CD14-positive monocyte (primary cell): ENCODE measurements at regions not wholly inside any gene's neighbourhood (a gene's known extent, or its start where the extent isn't known, plus 50 kb on each side); places are given as distances from the start of the nearest gene placed in this dataset.

Source experiments
- DNase-seq, 3 donors: peaks; one replicate each; pipeline ENCODE4 v3.0.0-alpha.2; 2011 to 2022
- H2AFZ ChIP-seq: 2 replicates; pipeline ENCODE4 v1.6.0; 2012; ENCODE audit warnings: mild to moderate bottlenecking, low read depth, low read length, inconsistent platforms; ENCODE audit not compliant: insufficient read depth, poor library complexity, severe bottlenecking
- H3K27ac ChIP-seq, 2 donors: 1 replicate in 1 of 2; 2 replicates in 1 of 2; pipeline ENCODE4 v1.5.1; 2012 to 2013; ENCODE audit warnings: low read length in 2 of 2, control low read depth in 1 of 2, inconsistent platforms in 1 of 2, low read depth in 1 of 2, mild to moderate bottlenecking in 1 of 2
- H3K27me3 ChIP-seq, 2 donors: one replicate each; pipeline versions ENCODE4 v1.6.0 to v1.6.1; 2011 to 2013; ENCODE audit warnings: low read length in 2 of 2; ENCODE audit not compliant: control insufficient read depth in 2 of 2, insufficient read depth in 2 of 2
- H3K36me3 ChIP-seq, 2 donors: replicated peaks in 1 of 2; 1 replicate in 1 of 2; 2 replicates in 1 of 2; pipeline versions ENCODE4 v1.5.1 to v1.6.1; 2012 to 2013; ENCODE audit warnings: low read length in 2 of 2, control low read depth in 1 of 2, inconsistent platforms in 1 of 2, mild to moderate bottlenecking in 1 of 2; ENCODE audit not compliant: insufficient read depth in 2 of 2, control insufficient read depth in 1 of 2
- H3K4me1 ChIP-seq, 2 donors: 1 replicate in 1 of 2; 2 replicates in 1 of 2; pipeline versions ENCODE4 v1.5.1 to v1.6.1; 2012 to 2013; ENCODE audit warnings: low read length in 2 of 2, control low read depth in 1 of 2, inconsistent platforms in 1 of 2, mild to moderate bottlenecking in 1 of 2, moderate library complexity in 1 of 2; ENCODE audit not compliant: insufficient read depth in 2 of 2, control insufficient read depth in 1 of 2
- H3K4me2 ChIP-seq: replicated peaks from 2 replicates; pipeline ENCODE3; 2012; ENCODE audit warnings: low read length, moderate library complexity, mild to moderate bottlenecking; ENCODE audit not compliant: poor library complexity, severe bottlenecking; ENCODE audit errors: extremely low read depth
- H3K4me3 ChIP-seq, 3 experiments: fragments of 200-600 bp in 1 of 3; sonication (generic) in 1 of 3; replicated peaks in 1 of 3; 1 replicate in 2 of 3; 2 replicates in 1 of 3; pipeline ENCODE4 v1.5.1; 2011 to 2013; ENCODE audit warnings: low read length in 3 of 3, mild to moderate bottlenecking in 3 of 3, control low read depth in 2 of 3, low read depth in 2 of 3, inconsistent platforms in 1 of 3, moderate library complexity in 1 of 3
- H3K79me2 ChIP-seq: 2 replicates; pipeline ENCODE4 v1.6.0; 2012; ENCODE audit warnings: mild to moderate bottlenecking, control low read depth, inconsistent platforms, low read length, moderate library complexity; ENCODE audit not compliant: insufficient read depth
- H3K9ac ChIP-seq: 2 replicates; pipeline ENCODE4 v1.6.0; 2017; ENCODE audit warnings: low read length, mild to moderate bottlenecking; ENCODE audit not compliant: insufficient read depth, poor library complexity, severe bottlenecking
- H3K9me3 ChIP-seq, 2 donors: replicated peaks in 1 of 2; 1 replicate in 1 of 2; 2 replicates in 1 of 2; pipeline versions ENCODE4 v1.5.1 to v1.6.1; 2012 to 2013; ENCODE audit warnings: low read length in 2 of 2, control low read depth in 1 of 2; ENCODE audit not compliant: control insufficient read depth in 1 of 2, insufficient read depth in 1 of 2
- H4K20me1 ChIP-seq: 2 replicates; pipeline ENCODE4 v1.6.0; 2012; ENCODE audit warnings: mild to moderate bottlenecking, low read length, control low read depth, moderate library complexity; ENCODE audit not compliant: insufficient read depth
- H3K27ac Mint-ChIP-seq, 7 donors: one replicate each; pipeline ENCODE4 v1.8.0; 2020; ENCODE audit warnings: mild to moderate bottlenecking in 7 of 7, mixed read lengths in 7 of 7, moderate library complexity in 6 of 7, inconsistent platforms in 2 of 7
- H3K27me3 Mint-ChIP-seq, 3 donors: one replicate each; pipeline ENCODE4 v1.8.0; 2021 to 2022; ENCODE audit warnings: low read depth in 3 of 3, mild to moderate bottlenecking in 3 of 3, mixed read lengths in 3 of 3, moderate library complexity in 3 of 3, inconsistent platforms in 1 of 3
- H3K36me3 Mint-ChIP-seq, 2 donors: one replicate each; pipeline ENCODE4 v1.8.0; 2020; ENCODE audit warnings: mixed read lengths in 2 of 2, inconsistent platforms in 1 of 2, mild to moderate bottlenecking in 1 of 2
- H3K4me1 Mint-ChIP-seq: one replicate; pipeline ENCODE4 v1.8.0; 2020; ENCODE audit warnings: mild to moderate bottlenecking, mixed read lengths
- H3K4me3 Mint-ChIP-seq, 2 donors: one replicate each; pipeline ENCODE4 v1.8.0; 2020; ENCODE audit warnings: mild to moderate bottlenecking in 2 of 2, mixed read lengths in 2 of 2, moderate library complexity in 1 of 2
- H3K9me3 Mint-ChIP-seq, 7 donors: one replicate each; pipeline ENCODE4 v1.8.0; 2020 to 2022; ENCODE audit warnings: mixed read lengths in 7 of 7, mild to moderate bottlenecking in 6 of 7, moderate library complexity in 6 of 7, inconsistent platforms in 2 of 7
- CTCF ChIP-seq: fragments of 200-600 bp; IDR thresholded peaks from one replicate; pipeline ENCODE4 v1.8.0; 2022; ENCODE audit warnings: antibody characterized with exemption, mild to moderate bottlenecking
- WGBS: methylation state at CpG from one replicate; pipeline ENCODE4 v1.1.5; 2013; ENCODE audit warnings: missing lambda C conversion rate; ENCODE audit not compliant: insufficient coverage; 5-methylcytosine and 5-hydroxymethylcytosine counted together
- intact Hi-C, 2 donors: fragments of 100-400 bp; cut with micrococcal nuclease; formaldehyde crosslinking; loops; one replicate each; pipeline versions ENCODE4 v1.15.0 to v1.15.1; 2023

GRCh38 chr21:20515446-20515845, 482.8 kb upstream of the NCAM2 start:
- H3K4me2 ChIP-seq = no peak overlapping the region
- no peaks in the 10 kb centered on the region for H3K79me2 ChIP-seq
- H3K9me3 ChIP-seq = no peaks in the 10 kb centered on the region
- H3K9ac ChIP-seq = no peak overlapping the region
- no peaks in the 10 kb centered on the region for H3K27me3 ChIP-seq
- Mint-ChIP-seq H3K4me1 (no peaks in the 10 kb centered on the region), H3K36me3 (no peaks in the 10 kb centered on the region), H3K4me3 (no peak overlapping the region), H3K27ac (no peak overlapping the region), H3K9me3 (peaks cover 0 to 4% (median 2%) of the 10 kb centered on the region in 7 donors), H3K27me3 (no peaks in the 10 kb centered on the region)
- H3K4me3 ChIP-seq = no peak overlapping the region
- no peaks in the 10 kb centered on the region for H3K36me3 ChIP-seq
- no peak for DNase-seq
- WGBS = 75% methylated on average over 1 of the region's 3 CpGs
- H3K4me1 ChIP-seq = no peaks in the 10 kb centered on the region
- no peak overlapping the region for H3K27ac ChIP-seq
- no peaks in the 10 kb centered on the region for H4K20me1 ChIP-seq
- TF ChIP-seq CTCF = no peak
- no peak overlapping the region for H2AFZ ChIP-seq
- intact Hi-C loops = no loop called here

GRCh38 chr21:20519076-20519475, 479.1 kb upstream of the NCAM2 start:
- H3K9ac ChIP-seq = no peak overlapping the region
- Mint-ChIP-seq H3K27me3 (no peaks in the 10 kb centered on the region), H3K27ac (no peak overlapping the region), H3K36me3 (no peaks in the 10 kb centered on the region), H3K9me3 (peaks cover 0 to 3% (median 0%) of the 10 kb centered on the region in 7 donors), H3K4me1 (no peaks in the 10 kb centered on the region), H3K4me3 (no peak overlapping the region)
- no peaks in the 10 kb centered on the region for H3K9me3 ChIP-seq
- TF ChIP-seq CTCF = no peak
- no peaks in the 10 kb centered on the region for H3K36me3 ChIP-seq
- no peak overlapping the region for H3K4me2 ChIP-seq
- intact Hi-C loops = no loop called here
- no CpG with 5 or more reads among the region's 3 CpGs for WGBS
- H3K27ac ChIP-seq = no peak overlapping the region
- H3K79me2 ChIP-seq = no peaks in the 10 kb centered on the region
- H3K27me3 ChIP-seq = no peaks in the 10 kb centered on the region
- no peak overlapping the region for H3K4me3 ChIP-seq
- no peaks in the 10 kb centered on the region for H4K20me1 ChIP-seq
- H3K4me1 ChIP-seq = no peaks in the 10 kb centered on the region
- no peak for DNase-seq
- H2AFZ ChIP-seq = no peak overlapping the region
